ENCODE measurements at regions not wholly inside any gene's neighbourhood (a gene's known extent, or its start where the extent isn't known, plus 50 kb on each side); places are given as distances from the start of the nearest gene placed in this dataset.

- Histone ChIP-seq H3K4me2 (ENCODE audit: insufficient read depth, low read length) (no peak overlapping the region), H3K4me3 (replicated peaks in 1 of 3; ENCODE audit: insufficient read depth in 1 of 3, low read depth in 1 of 3, low read length in 3 of 3) (no peak overlapping the region), H3K79me2 (ENCODE audit: control insufficient read depth, insufficient read depth, low read length) (no peaks in the 10 kb centered on the region), H3K36me3 (ENCODE audit: control insufficient read depth in 2 of 2, extremely low read depth in 1 of 2, insufficient read depth in 2 of 2, low read length in 2 of 2) (no peaks in the 10 kb centered on the region), H2AFZ (ENCODE audit: low read depth, low read length) (no peak overlapping the region), H3K27me3 (ENCODE audit: control insufficient read depth in 2 of 2, insufficient read depth in 2 of 2, low read length in 2 of 2) (no peaks in the 10 kb centered on the region), H3K27ac (ENCODE audit: insufficient read depth, low read depth, low read length) (no peak overlapping the region), H3K9ac (replicated peaks; ENCODE audit: extremely low read depth, insufficient read depth, low read length) (no peak overlapping the region), H3K4me1 (ENCODE audit: control insufficient read depth, extremely low read depth, insufficient read depth, low read length) (no peaks in the 10 kb centered on the region), H3K9me1 (replicated peaks; ENCODE audit: control insufficient read depth, extremely low read depth, insufficient read depth, low read length) (no peaks in the 10 kb centered on the region), H4K20me1 (replicated peaks; ENCODE audit: control insufficient read depth, extremely low read depth, insufficient read depth, low read length) (no peaks in the 10 kb centered on the region), H3K9me3 (replicated peaks; ENCODE audit: control insufficient read depth, insufficient read depth, low read length) (no peaks in the 10 kb centered on the region)
- CTCF ChIA-PET = interaction anchor here (1.1 to 1.6 kb wide), 2 partner anchors 9 to 1067 kb away, joined by 3 to 5 read pairs; no protein-coding TSS in a partner anchor
- BruUV-seq (replicated peaks) = no TSS peak
- TF ChIP-seq GATA2 (IDR thresholded peaks at IDR 0.05; ENCODE audit: insufficient read depth, insufficient read length, low read depth, low read length) (no peak), MYC (IDR thresholded peaks at IDR 0.05; ENCODE audit: low read depth, low read length) (no peak), POLR2A (IDR thresholded peaks at IDR 0.05; ENCODE audit: low read depth, low read length) (no peak), FOS (IDR thresholded peaks at IDR 0.05; ENCODE audit: borderline replicate concordance, insufficient read depth, low read length) (no peak), POLR2AphosphoS5 (IDR thresholded peaks at IDR 0.05; ENCODE audit: insufficient read depth, low read depth, low read length) (no peak), MAX (IDR thresholded peaks at IDR 0.05; ENCODE audit: insufficient read depth, insufficient read length) (no peak), CTCF (IDR thresholded peaks at IDR 0.05; ENCODE audit: extremely low read depth in 1 of 2, insufficient read depth in 1 of 2, low read depth in 1 of 2, low read length in 2 of 2) (no peak)
- FAIRE-seq (no peak), DNase-seq (ENCODE audit: low read depth, low spot score) (no peak)
- intact Hi-C loops (cut with micrococcal nuclease) (no loop called here), dilution Hi-C loops (cut with MboI; ENCODE audit: extremely low pct_ligation_motif_present, low sequenced_read_pairs) (no loop called here)
- POLR2A ChIA-PET = interaction anchor here (0.6 kb wide), 1 partner anchor 9 kb away, joined by 3 read pairs; no protein-coding TSS in a partner anchor
These were observed 50.3 kb upstream of the LY86 start for GRCh38 chr6:6538261-6538660.

Data from endothelial cell of umbilical vein (primary cell).